ENCODE measurements at regions not wholly inside any gene's neighbourhood (a gene's known extent, or its start where the extent isn't known, plus 50 kb on each side); places are given as distances from the start of the nearest gene placed in this dataset.

DNA sequence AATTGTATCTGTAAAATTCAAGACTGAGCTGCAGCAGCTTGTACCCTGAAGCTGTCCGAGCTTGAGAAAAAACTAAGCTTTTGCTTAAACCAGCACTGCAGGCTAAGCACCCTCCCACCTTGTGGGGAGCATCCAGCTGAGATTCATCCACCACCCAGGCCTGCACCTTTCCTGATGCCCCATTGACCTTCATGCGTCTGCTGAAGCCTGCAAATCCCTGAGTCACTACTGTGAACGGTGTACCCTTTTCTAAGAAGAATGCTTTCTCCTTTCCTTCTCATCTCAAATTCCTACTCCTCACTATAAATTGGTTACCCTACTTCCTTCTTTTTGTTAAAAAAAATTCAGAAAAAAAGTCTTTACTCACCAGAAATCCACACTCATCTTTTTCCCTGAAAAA lies 90.9 kb upstream of the RGS18 start:
- TF ChIP-seq LEF1 (IDR thresholded peaks at IDR 0.05; ENCODE audit: borderline replicate concordance): no peak
- no peak for TF ChIP-seq ARNT (IDR thresholded peaks at IDR 0.05)
- no peak for TF ChIP-seq NFRKB (IDR thresholded peaks at IDR 0.05)
- TF ChIP-seq L3MBTL2 (conservative IDR thresholded peaks at IDR 0.05): no peak
- no peak for TF ChIP-seq BHLHE40 (IDR thresholded peaks at IDR 0.05; ENCODE audit: borderline replicate concordance)
- no peak for TF ChIP-seq FOXK2 (IDR thresholded peaks at IDR 0.05)
- no peak for TF ChIP-seq FOXM1 (IDR thresholded peaks at IDR 0.05; ENCODE audit: borderline replicate concordance)
- TF ChIP-seq SUZ12 (IDR thresholded peaks at IDR 0.05): no peak
- no peak for TF ChIP-seq ZNF384 (IDR thresholded peaks at IDR 0.05)
